SHP77 (cell line): ENCODE measurements at regions not wholly inside any gene's neighbourhood (a gene's known extent, or its start where the extent isn't known, plus 50 kb on each side); places are given as distances from the start of the nearest gene placed in this dataset.

Experiments
- DNase-seq, 2 experiments: peaks; one replicate each; lab custom pipeline; 2025; lab: John Stamatoyannopoulos, UW

GRCh38 chr2:125042727-125043126 is 1017.6 kb downstream of the CNTNAP5 start:
- DNase-seq, result no peak

- no peak for DNase-seq
Observed at GRCh38 chr2:125070726-125071505, 1045.8 kb downstream of the CNTNAP5 start.

GRCh38 chr2:125073440-125073839 is 1048.4 kb downstream of the CNTNAP5 start:
- DNase-seq, result no peak

GRCh38 chr2:125085904-125086303 is 1060.8 kb downstream of the CNTNAP5 start:
- no peak for DNase-seq

GRCh38 chr2:125086313-125087184 is 1061.5 kb downstream of the CNTNAP5 start:
- no peak for DNase-seq

GRCh38 chr2:125092276-125093009 is 1067.4 kb downstream of the CNTNAP5 start:
- no peak for DNase-seq

GRCh38 chr2:125095826-125096225 is 1070.7 kb downstream of the CNTNAP5 start:
- DNase-seq, result no peak

GRCh38 chr2:125106710-125107109 is 1081.6 kb downstream of the CNTNAP5 start:
- DNase-seq, result no peak

- DNase-seq, result no peak
Observed at GRCh38 chr2:125107446-125107845, 1082.4 kb downstream of the CNTNAP5 start.

- no peak for DNase-seq
Observed at GRCh38 chr2:125108251-125108650, 1083.2 kb downstream of the CNTNAP5 start.

GRCh38 chr2:125125902-125126301 is 1100.8 kb downstream of the CNTNAP5 start:
- DNase-seq, result no peak

- no peak for DNase-seq
Observed at GRCh38 chr2:125160947-125161346, 1135.9 kb downstream of the CNTNAP5 start.

- no peak for DNase-seq
Observed at GRCh38 chr2:125167152-125167551, 1142.1 kb downstream of the CNTNAP5 start.

- no peak for DNase-seq
Observed at GRCh38 chr2:125167820-125168219, 1142.7 kb downstream of the CNTNAP5 start.

GRCh38 chr2:125168442-125168841 is 1143.4 kb downstream of the CNTNAP5 start:
- no peak for DNase-seq

GRCh38 chr2:125169022-125169763 is 1144.1 kb downstream of the CNTNAP5 start:
- no peak for DNase-seq

GRCh38 chr2:125169764-125170146 is 1144.7 kb downstream of the CNTNAP5 start:
- no peak for DNase-seq

GRCh38 chr2:125172181-125172580 is 1147.1 kb downstream of the CNTNAP5 start:
- DNase-seq, result no peak

- no peak for DNase-seq
Observed at GRCh38 chr2:125175415-125175814, 1150.3 kb downstream of the CNTNAP5 start.

GRCh38 chr2:125185691-125186270 is 1160.7 kb downstream of the CNTNAP5 start:
- DNase-seq, result no peak

- no peak for DNase-seq
Observed at GRCh38 chr2:125207431-125207830, 1182.3 kb downstream of the CNTNAP5 start.
